Breast epithelium (tissue), 4 donors: ENCODE measurements at regions not wholly inside any gene's neighbourhood (a gene's known extent, or its start where the extent isn't known, plus 50 kb on each side); places are given as distances from the start of the nearest gene placed in this dataset.

Experiments
- DNase-seq, 2 donors: peaks; one replicate each; pipeline ENCODE4 v3.0.0-alpha.2; 2019; ENCODE audit warnings: low spot score in 2 of 2
- H3K27ac ChIP-seq, 2 donors: fragments of 200-600 bp; sonication (generic) in 1 of 2; one replicate each; pipeline ENCODE4 v1.5.1; 2016 to 2019; ENCODE audit warnings: mild to moderate bottlenecking in 1 of 2
- H3K27me3 ChIP-seq, 2 donors: fragments of 200-600 bp; sonication (generic) in 1 of 2; one replicate each; pipeline versions ENCODE4 v1.5.1 to v1.6.0; 2017 to 2019; ENCODE audit warnings: control low read depth in 1 of 2, mild to moderate bottlenecking in 1 of 2
- H3K36me3 ChIP-seq: fragments of 200-600 bp; one replicate; pipeline ENCODE4 v1.5.1; 2019
- H3K4me1 ChIP-seq, 2 donors: fragments of 200-600 bp; sonication (generic); one replicate each; pipeline ENCODE4 v1.5.1; 2016 to 2019; ENCODE audit warnings: control low read depth in 1 of 2
- H3K4me3 ChIP-seq, 3 donors: fragments of 200-600 bp; sonication (generic); 1 replicate in 2 of 3; 2 replicates in 1 of 3; pipeline ENCODE4 v1.5.1; 2016 to 2019; ENCODE audit warnings: mild to moderate bottlenecking in 3 of 3, moderate library complexity in 2 of 3
- H3K9me3 ChIP-seq, 2 donors: fragments of 200-600 bp; sonication (generic) in 1 of 2; one replicate each; pipeline ENCODE4 v1.5.1; 2016 to 2019; ENCODE audit warnings: control low read depth in 1 of 2
- POLR2A ChIP-seq: fragments of 450-650 bp; IDR thresholded peaks from one replicate; pipeline ENCODE4 v1.6.1; 2016; ENCODE audit warnings: antibody characterized with exemption, mild to moderate bottlenecking, moderate library complexity
- POLR2AphosphoS5 ChIP-seq, 3 donors: sonication (generic); formaldehyde crosslinking; IDR thresholded peaks; one replicate each; pipeline ENCODE4 v1.6.1; 2017; ENCODE audit warnings: antibody characterized with exemption in 3 of 3
- intact Hi-C: fragments of 100-400 bp; cut with DNase I; formaldehyde crosslinking; loops from one replicate; pipeline ENCODE4 v1.15.1; 2023; ENCODE audit warnings: low total_unique reads
- TF ChIP-seq, protein P1 (sequence below), 3 donors: fragments of 450-650 bp; IDR thresholded peaks; one replicate each; pipeline ENCODE4 v1.5.1; 2016 to 2017; ENCODE audit warnings: antibody characterized with exemption in 3 of 3, mild to moderate bottlenecking in 3 of 3, moderate library complexity in 3 of 3

DNA sequence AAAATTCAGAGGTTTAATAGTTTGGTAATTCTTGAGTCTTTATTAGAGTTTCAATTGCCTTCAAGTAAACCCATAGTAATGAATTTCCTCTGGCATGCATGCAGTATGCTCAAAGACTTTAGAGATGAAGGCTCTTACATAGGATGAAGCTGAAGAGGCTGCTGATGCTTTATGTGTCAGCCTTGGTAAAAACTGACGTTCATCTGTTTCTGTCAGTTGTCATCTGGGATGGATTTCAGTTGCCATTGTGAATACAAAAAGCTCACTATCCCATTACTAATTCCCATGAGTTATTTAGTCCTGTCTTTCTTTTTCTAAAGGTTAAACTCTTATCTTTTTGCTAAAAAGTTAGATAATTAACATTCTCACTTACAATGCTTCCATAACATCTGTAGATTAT is 136.9 kb upstream of the GBE1 start:
- intact Hi-C loops: no loop called here
- no peaks in the 10 kb centered on the region for H3K9me3 ChIP-seq

DNA sequence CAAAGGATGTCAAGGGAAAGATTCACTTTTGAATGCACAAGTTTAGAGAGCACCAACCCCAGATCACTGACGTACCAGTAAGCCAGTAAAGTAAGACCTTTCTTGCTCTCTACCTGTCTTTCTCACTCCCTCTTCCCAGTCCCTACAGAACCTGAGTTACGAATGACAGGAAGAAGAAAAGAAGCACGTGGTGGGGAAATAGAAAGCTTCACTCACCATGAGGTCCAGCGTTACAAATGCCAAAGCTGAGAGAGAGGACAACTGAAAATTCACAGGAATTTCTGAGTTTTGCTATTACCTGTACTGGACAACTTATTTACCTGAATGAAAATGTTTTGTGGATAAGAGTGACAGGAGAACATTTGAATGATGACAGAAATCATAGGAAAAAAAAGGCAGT is 133.2 kb upstream of the GBE1 start:
- no peaks in the 10 kb centered on the region for H3K27me3 ChIP-seq
- no peaks in the 10 kb centered on the region for H3K4me1 ChIP-seq
- H3K9me3 ChIP-seq: no peaks in the 10 kb centered on the region
- H3K36me3 ChIP-seq: no peaks in the 10 kb centered on the region
- no peak for TF ChIP-seq POLR2AphosphoS5 (IDR thresholded peaks at IDR 0.05)
- TF ChIP-seq POLR2A: no peak
- TF ChIP-seq, protein P1, sequence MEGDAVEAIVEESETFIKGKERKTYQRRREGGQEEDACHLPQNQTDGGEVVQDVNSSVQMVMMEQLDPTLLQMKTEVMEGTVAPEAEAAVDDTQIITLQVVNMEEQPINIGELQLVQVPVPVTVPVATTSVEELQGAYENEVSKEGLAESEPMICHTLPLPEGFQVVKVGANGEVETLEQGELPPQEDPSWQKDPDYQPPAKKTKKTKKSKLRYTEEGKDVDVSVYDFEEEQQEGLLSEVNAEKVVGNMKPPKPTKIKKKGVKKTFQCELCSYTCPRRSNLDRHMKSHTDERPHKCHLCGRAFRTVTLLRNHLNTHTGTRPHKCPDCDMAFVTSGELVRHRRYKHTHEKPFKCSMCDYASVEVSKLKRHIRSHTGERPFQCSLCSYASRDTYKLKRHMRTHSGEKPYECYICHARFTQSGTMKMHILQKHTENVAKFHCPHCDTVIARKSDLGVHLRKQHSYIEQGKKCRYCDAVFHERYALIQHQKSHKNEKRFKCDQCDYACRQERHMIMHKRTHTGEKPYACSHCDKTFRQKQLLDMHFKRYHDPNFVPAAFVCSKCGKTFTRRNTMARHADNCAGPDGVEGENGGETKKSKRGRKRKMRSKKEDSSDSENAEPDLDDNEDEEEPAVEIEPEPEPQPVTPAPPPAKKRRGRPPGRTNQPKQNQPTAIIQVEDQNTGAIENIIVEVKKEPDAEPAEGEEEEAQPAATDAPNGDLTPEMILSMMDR (IDR thresholded peaks at IDR 0.05): no peak
- no peak for DNase-seq
- intact Hi-C loops: no loop called here
- H3K4me3 ChIP-seq: no peak overlapping the region
- H3K27ac ChIP-seq: no peak overlapping the region

More for the DNA sequence above, 136.9 kb upstream of the GBE1 start:
- Histone ChIP-seq H3K27ac (no peak overlapping the region), H3K27me3 (no peaks in the 10 kb centered on the region), H3K4me1 (no peaks in the 10 kb centered on the region), H3K4me3 (no peak overlapping the region), H3K36me3 (no peaks in the 10 kb centered on the region)
- DNase-seq: no peak
- TF ChIP-seq, protein P1 (IDR thresholded peaks at IDR 0.05): no peak
- TF ChIP-seq POLR2AphosphoS5 (IDR thresholded peaks at IDR 0.05) (no peak), POLR2A (no peak)

DNA sequence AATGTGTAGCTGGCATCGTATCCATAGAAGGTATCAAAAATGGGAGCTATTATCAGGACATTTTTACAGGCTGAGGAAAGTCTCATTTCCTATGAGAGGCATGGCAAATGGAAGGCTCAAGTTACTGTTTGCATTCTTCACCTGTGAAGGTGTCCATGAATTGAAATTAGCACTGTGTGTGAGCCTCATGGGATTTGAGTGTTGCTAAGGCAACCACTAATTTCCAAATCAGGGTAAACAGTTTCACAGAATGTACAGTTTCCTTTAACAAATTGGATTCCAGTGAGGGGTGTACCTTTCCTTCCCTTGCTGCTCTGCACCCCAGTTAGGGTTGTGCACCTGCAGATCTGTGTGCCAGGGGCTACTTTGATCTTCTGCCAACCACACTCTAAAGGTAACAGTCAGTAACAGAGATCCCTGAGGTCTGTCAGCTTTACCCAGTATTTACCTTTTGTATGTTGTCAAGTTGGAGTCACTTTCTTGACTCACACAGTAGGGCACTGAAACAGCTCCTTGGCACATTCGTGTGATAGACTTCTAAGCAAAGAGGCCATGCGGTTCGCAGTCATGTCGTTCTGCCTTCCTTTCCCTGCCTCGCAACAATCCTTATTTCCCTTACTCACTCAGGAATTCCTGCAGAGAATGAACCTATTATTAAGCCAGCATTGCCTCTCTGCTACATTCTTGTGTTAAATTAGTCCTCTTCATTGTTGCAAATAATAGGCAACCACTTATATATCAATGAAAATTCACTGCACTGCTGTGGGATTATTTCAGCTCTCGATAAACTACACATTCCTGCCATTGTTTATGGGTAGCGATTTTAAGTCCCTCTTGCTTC is 129.8 kb upstream of the GBE1 start:
- intact Hi-C loops: no loop called here
- Histone ChIP-seq H3K4me1 (no peaks in the 10 kb centered on the region), H3K27me3 (no peaks in the 10 kb centered on the region), H3K4me3 (no peak overlapping the region), H3K9me3 (no peaks in the 10 kb centered on the region), H3K27ac (no peak overlapping the region), H3K36me3 (no peaks in the 10 kb centered on the region)
- TF ChIP-seq, protein P1 (IDR thresholded peaks at IDR 0.05): no peak
- TF ChIP-seq POLR2A: no peak
- no peak for TF ChIP-seq POLR2AphosphoS5 (IDR thresholded peaks at IDR 0.05)
- DNase-seq: no peak

DNA sequence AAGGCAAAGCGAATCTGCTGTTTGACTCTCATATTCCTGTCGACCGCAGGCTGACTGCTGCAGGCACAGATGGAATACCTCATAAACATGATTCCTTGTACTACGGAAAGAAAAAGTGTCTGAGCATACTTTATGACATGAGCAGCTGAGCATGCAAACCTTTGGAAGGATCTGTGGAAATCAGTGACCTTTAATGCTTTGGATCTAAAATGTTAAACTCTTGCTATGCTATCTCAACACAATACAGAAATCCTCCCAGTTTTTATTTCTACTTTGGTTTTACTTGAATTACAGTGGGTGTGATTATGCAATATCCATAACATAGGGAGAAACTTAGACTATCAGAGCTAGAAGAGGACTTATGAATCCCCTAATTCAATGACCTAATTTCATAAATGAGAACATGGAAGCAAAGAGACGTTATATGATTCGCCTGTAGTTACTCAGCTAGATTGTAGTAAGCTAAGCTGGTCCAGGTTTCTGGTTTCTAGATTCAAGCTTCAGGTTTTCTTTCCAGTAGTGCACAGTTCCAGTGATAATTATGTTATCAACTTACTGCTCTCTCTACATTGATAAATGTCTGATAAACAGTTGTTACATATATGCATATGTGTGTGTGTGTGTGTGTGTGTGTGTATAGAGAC is 127.6 kb upstream of the GBE1 start:
- intact Hi-C loops: no loop called here
- no peaks in the 10 kb centered on the region for H3K9me3 ChIP-seq
- H3K4me1 ChIP-seq: no peaks in the 10 kb centered on the region
- H3K4me3 ChIP-seq: no peak overlapping the region
- H3K27ac ChIP-seq: no peak overlapping the region
- TF ChIP-seq POLR2A (no peak), POLR2AphosphoS5 (IDR thresholded peaks at IDR 0.05) (no peak)
- TF ChIP-seq, protein P1 (IDR thresholded peaks at IDR 0.05): no peak
- H3K27me3 ChIP-seq: no peaks in the 10 kb centered on the region
- no peak for DNase-seq
- no peaks in the 10 kb centered on the region for H3K36me3 ChIP-seq

DNA sequence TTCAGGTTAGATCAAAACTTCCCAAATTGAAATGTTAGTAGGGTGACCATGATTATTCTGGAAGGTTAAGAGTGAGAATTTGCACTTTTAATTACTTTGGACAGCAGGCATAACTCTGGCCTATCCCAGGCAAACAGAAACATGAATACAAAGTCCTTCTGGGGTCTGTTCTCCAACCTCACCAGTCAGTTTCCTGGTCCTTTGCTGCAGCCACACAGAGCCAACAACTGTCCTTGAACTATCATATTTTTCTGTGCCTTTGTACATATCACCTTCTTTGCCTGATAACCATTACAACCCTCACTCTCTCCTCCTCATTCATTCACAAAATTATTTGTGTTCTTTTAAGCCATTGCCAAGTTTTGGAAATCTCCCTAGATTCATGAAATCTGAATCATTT is 126.0 kb upstream of the GBE1 start:
- no peak overlapping the region for H3K4me3 ChIP-seq
- intact Hi-C loops: no loop called here
- no peak overlapping the region for H3K27ac ChIP-seq
- DNase-seq: no peak
- H3K9me3 ChIP-seq: no peaks in the 10 kb centered on the region
- no peaks in the 10 kb centered on the region for H3K36me3 ChIP-seq
- no peaks in the 10 kb centered on the region for H3K27me3 ChIP-seq
- no peaks in the 10 kb centered on the region for H3K4me1 ChIP-seq
- TF ChIP-seq, protein P1 (IDR thresholded peaks at IDR 0.05): no peak
- TF ChIP-seq POLR2A: no peak
- no peak for TF ChIP-seq POLR2AphosphoS5 (IDR thresholded peaks at IDR 0.05)
